HG03469 (cell line): ENCODE measurements at regions not wholly inside any gene's neighbourhood (a gene's known extent, or its start where the extent isn't known, plus 50 kb on each side); places are given as distances from the start of the nearest gene placed in this dataset.
A peak's percentile ranks its signal among the peaks of the same experiment; 100 is the strongest.

Source experiments
- ATAC-seq: cut with Tn5 transposase; IDR thresholded peaks from one replicate; pipeline ENCODE4 v1.9.1; 2021; ENCODE audit warnings: mild to moderate bottlenecking, moderate library complexity, moderate number of reproducible peaks; ENCODE audit not compliant: unreplicated experiment

DNA sequence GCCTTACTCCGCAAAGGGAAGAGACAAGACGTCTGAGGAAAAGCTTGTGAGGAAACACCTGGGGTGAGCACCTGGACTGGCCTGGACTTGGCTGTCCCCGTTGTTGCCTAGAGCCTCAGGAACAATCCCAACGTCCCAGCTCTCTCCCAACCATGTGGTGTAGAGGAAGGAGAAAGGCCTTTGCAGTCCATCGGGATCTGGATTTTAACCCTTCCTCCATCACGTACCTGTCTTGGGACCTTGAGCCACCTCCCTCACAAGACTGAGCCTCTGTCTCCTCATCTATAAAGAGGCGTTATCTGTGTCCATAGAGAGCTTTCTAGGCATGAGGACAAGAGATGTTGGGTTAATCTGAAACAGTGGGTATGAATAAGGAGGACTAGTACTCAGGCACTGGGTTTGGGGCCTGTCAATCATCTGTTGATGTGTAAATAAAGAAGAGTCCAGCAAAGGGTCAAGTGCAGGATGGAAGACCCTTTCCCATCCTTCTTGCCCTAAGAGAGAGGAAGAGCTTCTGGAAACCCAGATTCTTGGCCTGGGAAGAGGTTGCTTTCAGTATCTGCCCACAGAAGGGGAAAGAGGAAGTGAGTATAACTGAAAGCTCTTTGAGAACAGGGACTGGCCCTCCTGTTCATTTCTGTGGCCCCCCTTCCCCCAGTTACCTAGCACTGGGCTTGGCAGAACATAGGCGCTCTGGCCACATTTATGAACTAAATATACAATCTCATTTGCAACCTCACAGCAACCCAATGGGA lies 137.1 kb downstream of the PJA1 start:
- ATAC-seq = peak; percentile 79

DNA sequence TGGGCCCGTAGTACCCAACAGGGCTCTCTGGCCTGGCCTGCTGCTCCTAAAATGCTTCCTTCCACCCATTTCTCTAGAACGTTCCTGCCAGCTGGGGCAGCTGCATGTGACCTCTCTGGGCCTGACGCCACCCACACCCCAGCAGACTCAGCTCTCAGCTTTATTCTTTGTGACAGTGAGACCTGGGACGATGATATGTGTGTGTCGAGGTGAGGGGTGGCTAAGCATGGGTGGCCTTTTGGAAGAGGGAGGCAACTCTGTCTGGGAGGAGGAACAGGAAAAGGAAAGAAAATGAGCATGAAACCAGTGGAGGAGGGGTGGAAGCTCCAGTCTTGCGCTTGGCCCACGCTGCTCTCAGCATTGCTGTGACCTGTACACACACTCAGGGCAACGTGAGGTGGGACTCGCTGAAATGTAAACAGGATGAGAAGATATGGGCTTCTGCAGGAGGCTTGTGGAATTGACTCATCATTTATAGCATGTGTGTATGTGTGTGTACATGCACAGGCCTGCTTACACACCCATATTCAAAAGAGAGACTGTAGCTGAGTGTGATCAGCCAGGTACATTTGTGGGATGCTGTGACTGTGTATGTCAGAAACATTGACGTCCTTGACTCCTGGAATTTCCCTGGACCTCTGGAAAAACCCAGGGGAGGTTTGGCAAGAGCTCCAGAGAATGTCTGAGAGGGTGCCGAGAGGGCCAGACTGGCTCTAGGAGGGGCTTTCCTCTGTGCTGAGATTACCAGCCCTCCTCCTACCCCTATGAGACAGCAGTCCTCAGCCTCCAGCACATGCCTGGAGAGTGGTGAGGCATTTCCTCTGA lies 137.9 kb downstream of the PJA1 start:
- no peak for ATAC-seq

DNA sequence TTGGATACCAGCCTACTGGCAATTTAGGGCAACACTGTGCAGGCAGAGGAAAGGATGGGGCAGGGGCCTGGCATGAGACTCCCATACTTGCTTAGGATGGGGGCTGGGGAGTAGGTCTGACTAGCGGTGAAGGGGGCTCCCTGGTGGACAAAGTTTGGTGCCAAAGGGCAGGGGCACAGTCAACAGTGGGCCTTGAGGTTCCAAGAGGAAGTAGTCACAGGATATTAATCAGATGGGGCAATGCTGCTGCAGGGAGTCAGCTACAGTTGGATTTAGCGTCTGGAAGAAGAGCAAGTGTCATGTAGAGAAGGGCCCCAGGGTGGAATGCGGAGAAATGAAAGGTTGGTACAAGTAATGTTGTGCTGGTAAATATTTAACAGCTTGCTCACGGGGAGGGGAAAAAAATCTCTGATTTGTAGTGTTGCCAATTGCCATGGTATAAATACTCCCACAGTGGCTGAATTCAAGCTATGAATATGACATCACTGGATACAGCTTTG lies 139.4 kb downstream of the PJA1 start:
- ATAC-seq = no peak

DNA sequence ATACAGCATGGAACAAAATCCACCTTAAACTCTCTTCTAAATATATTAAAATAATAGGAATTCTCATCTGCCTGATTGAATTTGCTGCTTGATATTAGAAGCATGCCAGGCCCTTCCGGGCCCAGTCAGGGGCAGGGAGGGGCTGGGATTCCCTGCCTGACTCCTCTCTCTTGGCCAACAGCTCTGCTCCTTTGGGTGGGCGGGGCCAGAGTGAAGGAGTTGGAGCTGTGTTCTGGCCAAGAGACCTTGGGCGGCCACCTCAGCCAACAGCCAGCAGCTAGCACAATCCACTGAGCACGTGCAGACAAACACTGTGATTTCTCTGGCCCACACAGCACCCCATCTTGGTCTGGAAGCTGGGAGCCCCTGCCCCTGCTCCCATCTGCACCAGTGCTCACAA lies 140.3 kb downstream of the PJA1 start:
- ATAC-seq = no peak

DNA sequence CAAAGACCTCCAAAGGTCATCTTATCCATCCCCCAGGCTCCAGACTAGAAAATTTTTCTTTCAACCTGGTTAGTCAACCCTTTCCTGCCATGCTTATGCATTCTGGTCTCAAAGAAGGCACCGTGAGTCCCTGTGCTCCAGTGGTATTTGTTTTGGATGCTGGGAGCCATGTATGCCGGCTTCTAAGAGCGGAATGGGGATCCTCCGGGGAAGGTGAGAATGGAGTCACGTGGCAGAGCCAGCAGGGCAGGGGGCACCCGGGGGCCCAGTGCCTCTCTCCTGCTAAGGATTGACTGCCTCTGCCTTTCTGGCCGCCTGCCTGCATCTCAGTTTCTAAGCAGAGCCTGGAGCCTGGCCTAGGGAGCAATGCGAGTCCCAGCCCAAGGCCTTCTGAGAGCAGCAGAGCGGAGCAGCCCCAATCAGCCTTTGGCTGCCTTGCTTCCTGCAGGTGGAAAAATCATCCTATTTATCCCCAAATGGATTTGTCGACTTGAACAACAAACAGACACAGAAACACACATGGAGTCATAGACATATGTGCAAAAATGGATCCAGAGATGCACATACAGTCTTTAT lies 141.0 kb downstream of the PJA1 start:
- ATAC-seq = no peak

DNA sequence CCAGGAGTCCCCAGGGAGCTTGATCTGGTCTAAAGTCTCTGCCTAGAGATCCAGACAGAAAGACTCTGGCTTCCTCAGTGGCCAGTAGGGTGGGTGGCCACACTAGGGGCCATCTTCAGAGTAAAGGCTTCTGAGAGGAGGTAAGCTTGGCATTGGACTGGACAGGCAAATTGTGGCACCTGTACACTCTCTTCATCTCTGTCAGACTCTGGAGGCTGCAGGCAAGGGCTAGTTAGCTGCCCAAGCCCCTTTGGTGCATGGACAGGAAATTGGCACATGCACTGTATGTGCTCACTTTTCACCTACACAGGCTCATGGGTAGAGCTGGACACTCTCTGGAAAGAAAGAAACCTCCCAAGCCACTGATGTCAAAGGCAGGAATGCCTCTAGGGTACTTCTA lies 142.8 kb downstream of the PJA1 start:
- no peak for ATAC-seq

DNA sequence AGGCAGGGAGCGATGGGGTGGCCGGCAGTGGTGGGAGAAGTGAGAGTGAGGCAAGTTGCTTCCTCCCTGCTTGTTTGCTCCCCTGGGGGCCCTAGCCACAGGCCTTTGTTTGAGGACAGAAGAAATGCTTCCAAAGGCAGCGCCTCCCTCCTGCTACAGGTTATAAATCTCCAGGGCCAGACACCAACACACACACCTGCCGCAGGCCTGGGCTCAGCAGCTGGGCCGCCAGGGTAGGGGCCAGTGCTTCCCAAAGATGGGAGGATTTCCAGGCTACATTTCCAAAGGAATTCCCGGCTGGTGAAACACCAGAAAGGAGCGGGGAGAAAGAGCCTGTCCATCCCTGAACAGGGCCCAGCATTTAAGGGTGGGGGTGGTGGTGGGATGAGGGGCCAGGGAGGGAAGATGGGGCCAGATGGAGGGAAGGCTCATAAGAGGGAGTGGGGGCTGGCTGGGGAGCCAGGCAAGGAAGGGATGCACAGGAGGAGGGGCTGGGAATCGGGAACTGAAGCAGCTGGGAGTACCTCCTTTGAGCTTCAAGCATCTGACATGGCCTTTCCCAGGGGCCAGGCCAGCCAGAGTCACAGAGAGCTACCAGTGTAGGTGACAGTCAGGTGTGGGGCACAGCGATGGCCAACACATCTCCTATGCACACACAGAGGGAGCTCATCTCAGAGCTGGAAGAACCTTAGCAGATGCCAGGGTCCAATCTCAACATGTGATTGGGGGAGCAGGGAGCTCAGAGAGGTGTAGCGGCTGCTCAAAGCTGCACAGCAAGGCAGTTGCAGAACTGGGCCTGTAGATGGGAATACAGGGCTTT lies 143.9 kb downstream of the PJA1 start:
- ATAC-seq = no peak

DNA sequence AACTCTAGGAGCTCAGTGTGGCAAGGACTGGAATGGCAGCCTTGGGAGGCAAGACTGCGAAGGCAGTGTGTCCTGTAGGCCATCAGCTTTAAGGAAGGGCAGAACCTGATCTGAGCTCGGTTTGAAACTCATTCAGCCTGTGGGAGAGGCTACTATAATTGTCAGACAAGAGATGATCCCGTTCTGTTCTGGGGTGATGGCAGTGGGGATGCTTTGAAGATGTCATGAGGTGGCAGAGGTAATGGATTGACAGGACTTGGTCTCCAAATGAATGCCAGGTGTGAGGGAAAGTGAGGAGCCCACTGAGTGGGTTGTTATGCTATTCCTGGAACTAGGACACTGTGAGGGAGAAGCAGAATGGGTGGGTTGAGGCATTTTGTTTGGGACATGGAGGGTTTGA lies 144.9 kb downstream of the PJA1 start:
- ATAC-seq = no peak

DNA sequence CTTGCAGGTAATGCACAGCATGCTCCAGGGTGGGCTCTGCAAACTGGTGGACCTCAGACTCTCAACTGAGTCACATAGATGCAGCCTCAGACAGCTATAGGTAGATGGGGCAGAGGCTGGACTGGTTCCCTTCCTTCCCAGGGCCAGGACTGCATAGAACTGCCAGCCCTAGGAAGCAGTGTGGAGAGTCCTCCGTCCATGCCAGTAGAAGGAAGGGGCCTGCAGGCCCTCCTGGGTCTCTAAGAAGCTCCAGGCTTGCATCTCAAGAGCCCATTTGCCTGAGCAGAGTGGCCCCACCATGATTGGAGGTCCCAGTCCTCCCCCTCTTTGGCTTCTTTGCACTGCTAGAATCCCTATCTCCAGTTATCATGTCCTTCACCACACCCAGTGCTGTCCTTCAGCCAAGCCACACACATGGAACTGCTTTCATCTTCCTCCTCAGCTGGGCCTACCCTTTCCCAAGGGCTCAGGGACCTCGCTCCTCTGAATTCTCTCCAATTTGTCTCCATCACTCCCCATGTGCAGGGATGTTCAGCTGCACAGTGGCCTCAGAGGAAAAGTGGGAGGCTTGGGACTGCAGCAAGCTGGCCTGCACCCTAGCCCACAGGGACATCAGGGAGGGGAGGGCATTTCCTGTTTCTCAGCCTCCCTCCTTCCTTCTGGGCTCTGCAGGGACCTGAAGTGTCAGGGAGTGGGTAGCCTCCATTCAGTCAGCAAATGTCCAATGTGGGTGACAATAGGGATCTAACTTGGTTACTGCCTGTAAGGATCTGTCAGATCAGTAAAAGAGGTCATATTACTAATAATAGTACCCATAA lies 146.0 kb downstream of the PJA1 start:
- no peak for ATAC-seq

DNA sequence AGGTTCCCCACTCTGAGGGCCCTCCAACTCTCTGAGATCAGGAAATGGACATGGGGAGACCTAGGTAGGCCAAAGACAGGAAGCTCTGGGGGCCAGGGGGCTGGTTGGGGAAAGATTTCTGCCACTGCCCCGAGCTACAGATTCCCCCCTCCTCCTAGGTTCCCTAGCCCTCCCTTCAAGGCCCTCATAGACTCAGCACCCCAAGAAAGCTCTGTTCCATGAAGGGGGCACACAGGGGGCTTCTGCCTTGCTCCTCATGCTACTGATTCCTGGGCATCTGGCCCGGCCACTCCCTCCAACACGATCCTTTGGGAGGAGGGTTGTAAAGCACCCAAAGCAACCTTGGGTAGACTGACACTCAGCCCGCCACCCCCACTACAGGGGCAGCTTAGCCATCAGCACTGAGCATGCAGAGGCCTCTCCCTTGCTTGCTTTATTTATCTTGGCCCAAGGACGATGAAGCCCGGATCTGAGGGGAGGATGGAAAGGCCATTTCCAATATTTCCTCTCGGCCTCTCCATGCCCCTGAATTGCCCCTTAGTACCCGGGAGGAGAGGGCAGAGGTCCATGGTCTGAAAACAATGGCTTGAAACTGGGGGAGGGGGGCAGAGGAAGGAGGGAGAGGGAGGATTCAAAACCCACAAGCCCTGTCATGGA lies 146.7 kb downstream of the PJA1 start:
- no peak for ATAC-seq

DNA sequence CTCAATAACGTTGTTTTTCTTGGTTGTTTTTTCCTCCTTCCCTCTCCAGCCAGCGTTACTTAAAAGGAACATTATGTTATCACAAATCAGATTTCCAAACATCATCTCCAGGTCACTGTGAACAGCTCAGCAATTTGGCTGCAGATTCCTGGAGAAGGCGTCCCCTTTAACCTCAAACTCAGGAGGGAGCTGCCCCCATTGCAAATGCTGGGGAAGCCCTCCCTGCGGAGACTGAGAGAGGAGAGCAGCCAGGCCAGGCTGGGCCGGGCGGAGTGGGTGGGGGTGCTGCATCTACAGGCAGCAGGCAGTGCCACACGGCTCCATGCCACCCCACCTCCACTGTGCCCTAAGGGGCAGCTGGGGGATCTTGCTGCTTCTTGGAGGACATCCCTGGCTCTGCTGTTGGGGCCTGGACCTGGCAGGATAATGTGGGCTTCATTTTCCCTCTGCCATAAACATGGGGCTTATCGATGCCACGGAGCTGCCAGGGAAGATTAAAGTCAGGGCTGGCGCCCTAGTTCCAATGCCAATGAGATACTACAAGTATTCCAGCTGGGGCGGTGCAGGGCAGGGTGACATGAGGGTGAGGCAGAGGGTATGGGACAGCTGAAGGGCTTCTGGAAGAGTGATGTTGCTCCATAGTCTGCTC lies 148.8 kb downstream of the PJA1 start:
- ATAC-seq = no peak

DNA sequence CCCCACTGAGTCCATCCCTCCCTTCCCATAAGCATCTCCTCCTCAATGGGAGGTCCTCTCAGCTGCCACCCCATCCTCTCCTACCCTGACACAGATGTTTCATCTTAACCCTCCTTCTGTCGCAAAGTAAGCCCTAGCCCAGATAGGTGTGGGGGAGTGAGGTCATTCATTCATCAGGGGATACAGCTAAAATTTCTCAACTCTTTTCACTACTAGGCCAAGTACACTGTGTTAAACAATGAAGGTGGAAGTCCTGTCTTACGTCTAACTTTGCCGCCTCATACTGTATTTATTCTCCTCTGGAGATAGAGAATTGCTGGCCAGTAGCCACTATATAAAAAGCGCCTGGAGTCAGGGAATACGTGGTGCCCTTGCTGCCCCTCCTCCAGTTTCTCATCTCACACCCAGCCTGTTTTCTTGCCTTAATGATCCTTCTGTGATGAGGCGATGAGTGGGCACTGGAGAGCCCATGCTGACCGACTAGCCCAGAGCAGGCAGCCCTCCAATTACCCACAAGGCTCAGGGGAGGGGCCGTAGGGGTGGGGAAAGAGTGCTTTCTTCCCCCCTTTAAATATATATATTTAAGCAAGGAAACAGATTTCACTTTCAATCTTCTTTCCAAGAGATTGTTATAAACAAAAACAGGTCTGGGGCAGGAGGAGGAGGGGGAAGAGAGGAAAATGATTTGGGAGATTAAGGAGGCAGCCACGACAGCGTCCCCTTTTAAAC lies 149.5 kb downstream of the PJA1 start:
- no peak for ATAC-seq

DNA sequence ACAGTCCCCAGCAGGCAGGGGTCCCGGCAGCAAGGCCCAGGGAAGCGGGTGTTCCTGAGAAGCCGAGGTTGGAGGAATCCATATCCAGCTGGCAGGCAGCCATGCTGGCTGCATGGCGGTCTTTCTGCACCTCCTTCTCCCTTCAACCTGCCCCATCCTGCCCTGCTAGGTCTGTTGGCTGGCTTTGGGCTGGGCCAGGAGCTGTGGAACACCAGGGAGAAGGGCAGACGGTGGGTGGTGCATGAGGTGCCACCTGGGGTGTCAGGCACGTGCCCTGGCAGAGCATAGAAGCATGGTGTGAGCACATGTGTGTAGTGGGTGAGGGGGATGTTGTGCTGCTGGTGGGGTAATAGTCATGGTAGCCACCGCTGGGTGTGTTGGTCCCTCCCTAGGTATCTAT lies 150.1 kb downstream of the PJA1 start:
- no peak for ATAC-seq

DNA sequence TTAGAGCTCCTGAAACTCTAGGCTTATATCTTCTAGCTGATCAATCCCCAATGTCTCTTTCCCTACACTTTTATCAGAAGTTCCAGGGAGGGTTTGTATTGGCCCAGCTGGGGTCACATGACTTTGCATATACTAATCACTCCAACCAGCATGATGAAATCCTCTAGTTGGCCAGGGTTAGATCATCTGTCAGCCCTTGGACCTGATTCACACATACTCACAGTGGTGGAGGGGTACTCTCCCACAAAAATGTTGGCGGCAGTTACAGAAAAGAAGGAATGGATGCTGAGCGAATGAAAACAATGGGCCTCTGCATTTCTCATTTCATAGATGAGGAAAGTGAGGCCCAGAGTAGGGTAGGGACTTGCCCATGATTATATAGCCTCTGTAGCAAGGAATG lies 151.1 kb downstream of the PJA1 start:
- no peak for ATAC-seq

DNA sequence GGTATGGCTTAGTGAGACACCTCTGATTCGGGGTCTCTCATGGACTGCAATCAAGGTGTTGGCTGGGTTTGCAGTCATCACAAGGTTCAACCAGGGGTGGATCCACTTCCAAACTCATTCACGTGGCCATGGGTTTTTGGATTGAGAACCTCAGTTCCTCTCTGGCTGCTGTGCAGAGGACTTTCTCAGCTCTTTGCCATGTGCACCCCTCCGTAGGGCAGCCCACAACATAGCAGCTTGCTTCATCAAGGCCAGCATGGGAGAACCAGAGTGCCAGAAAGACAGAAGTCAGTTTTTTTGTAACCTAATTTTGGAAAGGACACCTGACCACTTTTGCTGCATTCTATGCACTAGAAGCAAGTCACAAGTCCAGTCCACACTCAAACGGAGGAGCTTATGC lies 154.9 kb downstream of the PJA1 start:
- ATAC-seq = no peak

DNA sequence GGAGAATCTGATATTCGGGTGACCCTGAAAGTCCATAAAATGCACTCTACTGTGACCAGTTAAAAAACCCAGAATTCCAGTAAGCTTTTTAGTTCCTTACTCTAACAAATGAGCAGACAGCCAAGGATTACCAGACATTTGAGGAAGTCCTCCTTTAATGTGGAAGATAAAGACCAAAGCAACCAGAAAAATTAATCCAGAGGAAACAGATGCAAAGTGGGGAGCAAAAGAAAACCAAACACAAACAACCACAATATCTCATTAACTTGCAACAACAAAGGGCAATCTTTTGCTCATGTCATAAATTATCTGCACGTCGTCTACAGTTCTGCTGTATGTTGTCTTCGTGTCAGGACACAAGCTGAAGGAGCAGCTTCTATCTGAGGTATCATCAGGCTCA lies 164.4 kb downstream of the PJA1 start:
- no peak for ATAC-seq

DNA sequence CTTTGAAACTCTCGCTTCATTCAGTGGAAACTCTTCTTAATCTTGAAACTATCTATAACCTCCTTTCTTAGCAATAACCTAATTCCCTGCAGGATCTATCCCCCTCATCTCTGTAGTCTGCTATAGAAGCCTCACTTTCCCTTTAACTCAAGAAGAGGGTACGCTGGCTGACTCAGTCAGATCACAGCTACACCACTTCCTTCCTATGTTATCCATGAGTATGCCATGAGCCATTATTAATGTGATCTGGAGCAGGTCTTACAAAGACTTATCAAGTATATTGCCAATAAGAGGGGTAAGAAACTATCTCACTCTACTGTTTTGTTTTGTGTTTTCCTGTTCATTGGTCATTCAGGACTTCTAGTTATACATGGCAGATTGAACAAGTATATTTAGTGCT lies 165.3 kb downstream of the PJA1 start:
- no peak for ATAC-seq

DNA sequence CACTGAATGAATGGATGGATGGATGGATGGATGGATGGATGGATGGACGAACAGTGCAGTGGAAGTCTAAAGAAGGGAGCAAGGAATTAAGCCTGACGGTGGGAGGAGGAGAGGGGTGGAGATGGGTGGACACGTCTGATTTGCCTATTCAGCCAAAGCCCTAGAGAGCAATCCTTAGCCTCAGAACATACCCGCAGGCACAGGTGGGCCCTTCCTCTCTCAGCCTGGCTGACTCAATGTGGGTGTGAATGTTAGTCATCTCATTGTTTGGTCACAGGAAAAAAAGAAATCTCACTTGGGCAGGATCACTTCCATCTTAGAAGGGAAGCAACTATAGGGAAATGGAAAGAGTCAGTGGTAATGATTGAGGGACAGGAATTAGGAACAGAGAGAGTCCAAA lies 165.9 kb downstream of the PJA1 start:
- ATAC-seq = no peak
